GM19395 (cell line): ENCODE measurements at regions not wholly inside any gene's neighbourhood (a gene's known extent, or its start where the extent isn't known, plus 50 kb on each side); places are given as distances from the start of the nearest gene placed in this dataset.

Experiments used
- ATAC-seq: cut with Tn5 transposase; IDR thresholded peaks from one replicate; pipeline ENCODE4 v1.9.1; 2021; ENCODE audit warnings: mild to moderate bottlenecking, moderate library complexity; ENCODE audit not compliant: unreplicated experiment

DNA sequence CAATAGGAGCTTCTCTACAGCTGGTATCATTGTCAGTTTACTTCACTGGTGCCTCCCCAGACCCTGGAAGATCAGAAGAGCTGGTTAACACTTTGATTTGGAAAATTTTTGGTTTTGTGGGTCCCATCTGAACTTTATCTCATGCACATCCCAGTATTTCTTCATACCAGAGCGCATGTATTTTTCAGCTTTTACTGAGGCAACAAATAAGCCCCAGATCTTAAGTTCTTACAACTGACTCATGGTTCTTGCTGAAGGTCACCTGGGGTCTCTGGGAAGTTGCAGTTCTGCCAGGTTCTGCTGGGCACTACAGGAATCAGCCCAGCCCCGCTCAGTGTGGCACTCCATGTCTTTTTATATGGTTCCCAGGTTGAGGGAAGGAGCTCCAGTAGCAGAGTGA is 1249.9 kb downstream of the EFNB2 start:
- ATAC-seq: no peak

GRCh38 chr13:105282406-105283285 is 1252.8 kb downstream of the EFNB2 start:
- no peak for ATAC-seq

DNA sequence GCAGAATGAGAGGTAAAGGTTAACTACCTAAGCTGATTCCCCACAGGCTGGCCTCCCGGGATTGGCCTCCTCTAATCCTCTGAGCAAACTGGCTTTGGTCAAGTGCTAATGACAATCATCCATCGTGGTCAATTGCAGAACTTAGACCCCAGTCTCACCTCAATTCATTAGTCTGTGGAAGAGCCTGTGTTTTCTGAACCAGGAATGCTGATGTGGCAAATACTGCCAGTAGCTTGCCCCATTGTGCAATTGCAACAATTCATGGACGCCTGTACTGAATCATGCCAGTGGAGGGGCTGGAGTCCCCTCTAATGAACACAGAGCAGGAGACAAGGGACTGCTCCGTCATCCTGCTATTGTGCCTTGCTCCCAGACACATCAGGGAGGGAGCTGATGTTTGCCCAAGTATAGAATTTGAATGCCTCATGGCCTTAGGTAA is 1256.5 kb downstream of the EFNB2 start:
- ATAC-seq: no peak

- no peak for ATAC-seq
Measured at GRCh38 chr13:105276571-105276970, 1258.9 kb downstream of the EFNB2 start.

DNA sequence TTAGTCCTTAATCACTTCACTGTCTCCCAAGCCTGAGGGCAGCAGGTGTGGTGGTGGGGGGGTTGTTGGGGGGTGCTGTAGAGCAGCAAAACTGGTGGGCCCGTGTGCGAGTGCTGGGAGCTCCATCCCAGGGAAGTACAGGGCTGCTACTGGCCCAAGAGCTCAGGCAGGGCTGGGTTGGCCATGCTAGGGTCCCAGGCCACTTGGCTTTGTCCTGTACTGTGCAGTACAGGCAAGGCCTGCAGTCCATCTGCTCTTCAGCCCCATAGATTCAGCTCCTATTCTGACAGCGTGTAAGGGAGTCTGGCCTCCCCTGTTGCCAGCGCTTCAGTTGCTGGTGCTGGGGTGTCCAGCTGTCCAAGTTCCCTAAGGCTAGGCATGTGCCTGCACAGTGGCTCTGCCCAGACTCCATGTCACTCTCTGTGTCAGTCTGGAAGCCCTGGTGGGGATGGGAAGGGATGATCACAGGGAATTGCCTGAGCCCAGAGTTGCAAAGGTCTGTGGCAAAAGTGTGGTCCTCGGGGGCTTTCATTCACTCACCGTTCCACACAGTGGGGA is 1261.7 kb downstream of the EFNB2 start:
- ATAC-seq: no peak

DNA sequence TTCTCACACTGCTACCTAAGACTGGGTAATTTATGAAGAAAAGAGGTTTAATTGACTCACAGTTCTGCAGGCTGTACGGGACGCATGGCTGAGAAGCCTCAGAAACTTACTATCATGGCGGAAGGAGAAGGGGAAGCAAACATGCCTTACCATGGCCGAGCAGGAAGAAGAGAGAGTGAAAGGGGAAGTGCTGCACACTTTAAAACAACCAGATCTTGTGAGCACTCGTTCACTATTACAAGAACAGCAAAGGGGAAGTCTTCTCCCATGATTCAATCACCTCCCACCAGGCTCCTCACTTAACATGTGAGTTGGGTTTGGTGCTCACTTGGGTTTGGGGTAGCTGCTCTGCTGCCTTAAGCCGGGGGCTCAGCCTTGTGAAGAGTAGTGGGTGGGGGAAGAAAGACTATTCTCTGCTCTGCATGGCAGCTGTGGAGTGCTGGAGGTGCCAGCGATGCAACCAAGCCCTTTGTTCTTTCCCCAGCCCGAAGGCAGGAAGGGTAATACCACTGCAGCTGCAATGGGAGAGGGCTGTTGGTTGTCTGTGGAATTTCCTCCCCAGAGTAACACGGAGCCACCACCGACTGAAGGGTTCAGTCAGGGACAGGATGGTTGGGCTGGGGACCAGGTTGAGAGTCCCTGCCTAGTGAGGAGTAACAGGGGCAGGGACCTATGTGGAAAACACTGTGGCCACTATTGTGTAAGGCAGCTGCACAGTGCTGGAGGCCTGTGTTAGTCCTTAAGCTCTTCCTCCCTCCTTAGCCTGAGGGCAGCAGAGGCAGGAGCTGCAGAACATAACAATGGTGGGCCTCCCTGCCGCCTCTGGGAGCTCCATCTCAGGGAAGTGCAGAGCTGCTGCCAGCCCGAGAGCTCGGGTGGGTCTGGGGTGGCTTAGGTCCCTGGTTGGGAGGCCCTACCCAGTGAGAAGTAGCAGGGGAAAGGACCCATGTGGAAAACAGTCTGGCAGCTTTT is 1262.5 kb downstream of the EFNB2 start:
- ATAC-seq: no peak

DNA sequence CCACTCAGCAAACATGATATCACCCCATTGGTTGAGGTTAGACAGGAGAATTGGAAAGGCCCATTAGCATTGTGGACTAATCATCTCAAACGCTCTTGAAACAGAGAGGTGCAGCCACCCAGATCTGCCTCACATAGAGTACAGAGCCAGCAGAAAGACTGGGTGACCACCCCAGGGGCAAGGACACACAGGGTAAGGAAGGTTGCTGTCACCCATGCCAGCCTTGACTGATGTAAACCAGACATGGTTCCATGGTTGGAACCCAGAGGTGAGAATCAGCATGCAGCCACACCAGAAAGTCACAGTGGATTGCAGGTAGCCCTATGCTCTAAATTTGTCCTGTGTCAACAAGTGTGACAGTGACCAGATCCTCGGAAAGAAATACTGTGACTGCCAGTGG is 1268.8 kb downstream of the EFNB2 start:
- ATAC-seq: no peak

GRCh38 chr13:105262579-105262978 is 1272.9 kb downstream of the EFNB2 start:
- ATAC-seq: no peak

DNA sequence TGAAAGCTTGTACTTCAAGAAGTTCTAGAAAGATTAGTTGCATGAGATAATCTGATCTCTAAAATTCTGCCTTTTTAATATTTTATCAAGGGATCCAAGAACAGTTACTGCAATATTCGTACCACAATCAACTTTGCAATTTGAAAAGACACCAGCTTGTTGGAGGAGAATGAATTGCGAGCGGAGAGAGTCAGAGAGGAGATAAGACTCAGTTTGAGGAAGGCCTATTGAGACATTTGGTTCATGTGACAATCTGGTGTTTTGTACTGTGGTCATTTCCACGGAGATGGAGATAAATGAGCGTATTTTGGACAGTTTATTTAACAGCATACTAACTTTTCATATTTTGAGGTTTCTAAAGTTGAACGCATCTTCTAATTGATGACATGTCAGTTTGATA is 1276.0 kb downstream of the EFNB2 start:
- no peak for ATAC-seq

- no peak for ATAC-seq
Measured at GRCh38 chr13:105255472-105255871, 1280.0 kb downstream of the EFNB2 start.

- no peak for ATAC-seq
Measured at GRCh38 chr13:105251293-105251692, 1284.2 kb downstream of the EFNB2 start.

DNA sequence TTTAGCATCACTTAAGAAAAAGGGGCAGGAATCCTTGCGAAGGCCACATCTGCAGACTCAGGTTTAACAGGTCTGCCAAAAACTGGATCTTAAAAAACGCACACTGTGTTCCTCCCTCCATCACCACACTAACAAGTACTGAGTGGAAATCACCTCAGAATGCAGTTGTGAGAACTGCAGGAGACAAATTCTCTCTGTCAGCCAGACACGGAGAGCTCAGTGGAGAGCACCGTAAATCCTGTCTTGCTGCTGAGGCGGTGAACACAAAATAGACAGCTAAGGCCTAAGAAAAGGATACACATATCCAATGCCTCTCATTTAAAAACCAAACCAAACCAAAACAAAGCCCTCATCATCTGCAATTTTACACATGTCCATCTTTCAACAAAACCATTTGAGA is 1287.6 kb downstream of the EFNB2 start:
- ATAC-seq: no peak

DNA sequence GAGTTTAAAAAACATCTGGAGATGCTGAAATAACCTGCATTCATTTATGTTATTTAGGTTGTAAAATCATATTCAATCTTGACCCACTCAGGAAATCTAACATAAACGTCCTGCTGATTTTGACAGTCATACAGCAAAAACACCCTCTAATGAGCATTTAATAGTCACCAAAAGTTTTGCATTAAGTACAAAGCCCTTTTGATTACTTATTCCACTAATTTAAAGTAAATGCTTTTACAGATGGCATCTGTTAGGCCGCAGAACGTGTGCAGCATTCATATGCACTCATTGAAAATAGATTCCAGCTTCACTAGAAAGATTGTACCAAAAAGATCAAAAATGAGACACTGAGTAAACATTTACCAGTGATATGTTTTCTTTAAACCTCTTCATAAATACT is 1295.1 kb downstream of the EFNB2 start:
- ATAC-seq: no peak

DNA sequence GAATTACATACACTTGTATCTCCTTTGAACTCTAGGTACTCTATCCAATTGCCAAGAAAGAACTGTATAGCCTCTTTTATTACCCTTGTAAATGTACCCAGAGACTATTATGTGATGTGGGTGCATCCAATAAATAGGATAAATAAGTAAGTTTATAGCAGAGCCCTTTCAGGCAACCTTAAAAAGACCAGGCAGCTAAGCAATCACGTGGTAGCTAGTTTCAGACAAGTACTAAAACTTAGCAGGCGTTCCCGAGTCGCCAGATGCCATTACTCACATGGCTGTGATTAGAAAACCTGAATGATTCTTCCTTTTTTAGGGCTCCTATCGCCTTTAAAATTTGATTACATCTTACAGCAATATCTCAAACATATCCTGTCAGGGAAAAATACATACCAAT is 1303.0 kb downstream of the EFNB2 start:
- ATAC-seq: no peak

GRCh38 chr13:105232006-105232405 is 1303.5 kb downstream of the EFNB2 start:
- no peak for ATAC-seq

DNA sequence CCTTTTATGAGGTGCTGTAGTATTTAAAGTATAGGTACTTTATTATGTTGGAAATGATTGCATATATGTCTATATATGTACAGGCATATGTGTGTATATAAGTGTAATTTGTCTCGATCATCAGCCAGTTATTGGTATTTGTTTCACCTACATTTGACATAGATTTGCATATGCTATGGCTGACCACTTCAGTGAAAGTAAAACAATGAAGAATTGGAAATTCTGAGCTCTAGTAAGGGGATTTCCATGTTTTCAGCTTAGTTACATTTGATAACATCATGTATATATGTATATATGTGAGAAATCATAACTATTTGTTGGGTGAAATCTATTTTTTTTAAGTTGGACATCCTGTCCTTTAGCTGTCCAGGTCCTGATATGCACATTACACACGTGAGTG is 1303.9 kb downstream of the EFNB2 start:
- ATAC-seq: no peak

- ATAC-seq: no peak
Measured at GRCh38 chr13:105220881-105221280, 1314.6 kb downstream of the EFNB2 start.

DNA sequence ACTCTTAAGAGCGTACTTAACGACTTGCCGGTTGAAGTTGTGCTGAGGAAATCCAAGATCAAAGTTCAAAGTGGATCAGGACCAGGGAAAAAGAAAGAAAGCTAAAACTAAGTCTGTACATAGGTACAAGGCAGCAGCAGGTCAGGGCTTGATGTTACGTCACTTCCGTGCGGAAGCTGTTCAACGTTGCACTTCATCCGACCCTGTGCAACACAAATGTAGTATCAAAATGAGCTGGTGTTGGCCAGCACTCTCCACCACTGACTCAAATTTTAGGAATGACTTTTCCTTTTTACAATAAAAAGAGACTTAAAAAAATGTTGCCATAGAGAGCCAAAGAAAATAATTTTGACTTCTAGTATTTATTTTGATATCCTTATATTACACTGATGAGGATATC is 1315.4 kb downstream of the EFNB2 start:
- no peak for ATAC-seq

- ATAC-seq: no peak
Measured at GRCh38 chr13:105219651-105220050, 1315.8 kb downstream of the EFNB2 start.

GRCh38 chr13:105213512-105213911 is 1322.0 kb downstream of the EFNB2 start:
- ATAC-seq: no peak

DNA sequence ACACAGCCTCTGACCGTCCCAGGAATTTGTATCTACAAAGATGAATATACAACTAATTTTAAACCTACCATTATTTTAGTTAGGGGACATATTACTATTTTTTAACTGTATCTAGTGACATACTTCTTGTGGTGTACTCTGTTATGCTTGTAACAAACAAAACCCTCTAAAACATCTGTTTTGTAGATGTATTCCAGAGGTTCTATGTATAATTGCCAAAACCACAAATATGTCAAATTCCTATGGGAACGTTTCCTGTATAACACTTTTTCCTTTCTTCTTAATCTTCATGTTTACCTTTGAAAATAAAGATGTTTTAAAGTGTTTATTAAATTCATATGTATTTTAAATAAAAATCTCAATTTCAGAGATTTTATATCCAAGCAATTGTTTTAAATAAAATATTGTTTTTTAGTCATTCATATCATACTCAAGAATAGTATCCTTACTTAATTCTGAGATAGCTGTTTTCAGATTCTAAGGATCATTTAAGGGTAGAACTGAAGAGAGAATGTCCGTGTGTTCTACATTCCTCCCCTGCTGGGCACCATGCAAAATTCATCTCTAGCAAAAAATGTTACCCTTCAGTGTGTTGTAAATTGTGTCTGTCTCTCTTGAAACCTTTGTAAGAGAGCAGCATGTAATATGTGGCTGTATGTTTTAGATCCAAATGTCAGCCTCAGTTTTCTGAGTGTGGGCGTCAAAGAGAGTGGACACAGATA is 1327.7 kb downstream of the EFNB2 start:
- no peak for ATAC-seq
